ENCODE measurements at regions not wholly inside any gene's neighbourhood (a gene's known extent, or its start where the extent isn't known, plus 50 kb on each side); places are given as distances from the start of the nearest gene placed in this dataset.
"Not testable (repeated sequence)": the region's sequence is repeated elsewhere in the genome, so short reads cannot be mapped to it uniquely, and the experiment has no call there.

DNA sequence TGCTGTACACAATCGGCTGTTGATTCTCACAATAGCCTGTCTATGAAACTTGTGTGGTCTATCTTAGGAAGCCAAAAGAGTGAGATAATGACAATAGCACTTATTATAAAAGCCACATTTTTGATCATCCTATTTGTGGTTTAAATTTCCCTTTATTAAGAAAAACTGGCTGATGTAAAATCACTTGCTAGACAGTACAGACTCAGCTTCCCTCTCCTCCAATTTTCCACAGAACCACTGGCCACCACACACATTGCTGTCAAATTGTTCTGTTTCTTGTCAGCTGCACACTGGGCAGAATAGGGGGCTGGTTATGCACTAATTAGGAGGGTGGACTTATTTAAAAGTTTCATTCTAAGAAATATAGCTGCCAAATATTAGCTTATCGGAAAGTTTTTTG, 425.9 kb downstream of the EPHA3 start:
- ATAC-seq: no peak
- Mint-ChIP-seq H3K4me3 (no peak overlapping the region), H3K4me1 (no peaks in the 10 kb centered on the region), H3K9me3 (peaks cover 0 to 3% of the 10 kb centered on the region in 2 donors), H3K27ac (no peak overlapping the region), H3K27me3 (no peaks in the 10 kb centered on the region)
- DNase-seq: no peak

DNA sequence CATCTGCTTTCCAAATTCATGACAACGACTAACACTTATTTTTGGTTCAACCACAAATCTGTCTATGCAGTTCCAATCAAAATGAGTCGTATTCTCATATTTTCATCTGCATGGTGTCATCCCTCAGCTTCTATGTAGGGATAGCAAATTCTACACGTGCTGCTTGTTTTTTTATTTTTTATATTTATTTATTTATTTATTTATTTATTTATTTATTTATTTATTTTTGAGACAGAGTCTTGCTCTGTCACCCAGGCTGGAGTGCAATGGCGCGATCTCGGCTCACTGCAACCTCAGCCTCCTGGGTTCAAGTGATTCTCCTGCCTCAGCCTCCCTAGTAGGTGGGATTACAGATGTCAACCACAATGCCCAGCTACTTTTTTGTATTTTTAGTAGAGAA, 447.2 kb downstream of the EPHA3 start:
- not testable (repeated sequence) for DNase-seq, H3K27ac Mint-ChIP-seq, ATAC-seq, H3K4me3 Mint-ChIP-seq, H3K27me3 Mint-ChIP-seq, H3K4me1 Mint-ChIP-seq
- peaks cover 14% of the 10 kb centered on the region in 2 donors for H3K9me3 Mint-ChIP-seq

DNA sequence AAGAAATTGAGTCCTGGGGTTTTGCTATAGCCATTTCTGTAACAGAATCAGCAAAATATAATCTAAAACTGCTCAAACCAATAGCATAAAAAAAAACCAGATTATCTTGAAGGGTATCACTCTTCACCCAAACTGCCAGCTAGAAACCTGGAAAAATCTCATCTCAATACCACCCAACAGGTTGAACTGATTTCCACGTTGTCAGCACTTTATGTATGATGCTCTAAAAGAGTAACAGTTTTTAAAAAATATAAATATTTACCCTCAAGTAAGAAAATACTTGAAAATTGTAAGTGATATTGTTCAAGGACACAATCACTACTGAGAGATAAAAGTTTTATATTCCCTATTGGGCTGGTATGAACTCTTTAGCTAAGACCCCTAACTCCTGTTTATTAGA, 451.3 kb downstream of the EPHA3 start:
- H3K9me3 Mint-ChIP-seq: peaks cover 14 to 19% of the 10 kb centered on the region in 2 donors
- no peak for ATAC-seq
- no peak overlapping the region for H3K27ac Mint-ChIP-seq
- no peak for DNase-seq
- H3K27me3 Mint-ChIP-seq: no peaks in the 10 kb centered on the region
- no peak overlapping the region for H3K4me3 Mint-ChIP-seq
- H3K4me1 Mint-ChIP-seq: no peaks in the 10 kb centered on the region

DNA sequence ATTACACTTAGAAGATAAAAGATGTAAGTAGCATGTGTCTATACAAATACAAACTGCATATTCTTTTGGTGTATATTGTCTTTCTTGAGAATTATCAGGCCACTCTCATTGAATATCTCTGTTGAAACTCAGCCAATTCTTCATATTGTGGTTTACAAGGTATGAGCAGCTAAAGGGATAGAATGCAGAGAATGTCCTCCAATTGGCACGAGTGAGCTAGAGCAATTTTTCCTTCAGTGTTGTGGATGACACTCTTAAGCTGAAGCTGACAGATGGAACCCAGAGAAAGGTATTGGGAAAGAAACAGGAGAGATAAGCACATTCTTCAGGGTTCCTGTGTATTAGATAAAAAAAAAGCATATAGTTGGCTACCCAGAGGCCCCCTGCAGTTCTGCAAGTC, 453.1 kb downstream of the EPHA3 start:
- H3K27ac Mint-ChIP-seq: no peak overlapping the region
- DNase-seq: no peak
- H3K27me3 Mint-ChIP-seq: no peaks in the 10 kb centered on the region
- H3K9me3 Mint-ChIP-seq: peaks cover 19 to 20% of the 10 kb centered on the region in 2 donors
- no peaks in the 10 kb centered on the region for H3K4me1 Mint-ChIP-seq
- H3K4me3 Mint-ChIP-seq: no peak overlapping the region
- ATAC-seq: no peak

DNA sequence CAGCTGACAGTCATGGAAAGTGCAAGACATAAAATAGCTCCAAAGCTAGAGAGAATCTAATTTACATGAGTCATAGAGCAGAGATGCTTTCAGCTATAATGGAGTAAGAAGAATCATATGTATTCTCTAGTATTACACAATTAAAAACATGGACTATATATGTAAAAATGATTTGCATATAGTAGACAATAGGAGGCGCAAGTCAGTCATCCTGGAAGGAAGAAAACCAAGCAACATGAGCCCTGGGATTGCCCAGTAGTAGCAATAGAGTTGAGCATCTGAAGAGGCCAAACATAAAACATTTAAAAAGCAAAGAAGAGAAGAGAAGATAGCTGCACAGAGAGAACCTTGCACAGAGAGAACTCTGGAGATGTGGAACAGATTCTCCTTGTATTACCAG, 455.0 kb downstream of the EPHA3 start:
- no peak overlapping the region for H3K27ac Mint-ChIP-seq
- peaks cover 23 to 28% of the 10 kb centered on the region in 2 donors for H3K9me3 Mint-ChIP-seq
- ATAC-seq (no peak), DNase-seq (no peak)
- no peaks in the 10 kb centered on the region for H3K27me3 Mint-ChIP-seq
- H3K4me1 Mint-ChIP-seq: no peaks in the 10 kb centered on the region
- H3K4me3 Mint-ChIP-seq: no peak overlapping the region

DNA sequence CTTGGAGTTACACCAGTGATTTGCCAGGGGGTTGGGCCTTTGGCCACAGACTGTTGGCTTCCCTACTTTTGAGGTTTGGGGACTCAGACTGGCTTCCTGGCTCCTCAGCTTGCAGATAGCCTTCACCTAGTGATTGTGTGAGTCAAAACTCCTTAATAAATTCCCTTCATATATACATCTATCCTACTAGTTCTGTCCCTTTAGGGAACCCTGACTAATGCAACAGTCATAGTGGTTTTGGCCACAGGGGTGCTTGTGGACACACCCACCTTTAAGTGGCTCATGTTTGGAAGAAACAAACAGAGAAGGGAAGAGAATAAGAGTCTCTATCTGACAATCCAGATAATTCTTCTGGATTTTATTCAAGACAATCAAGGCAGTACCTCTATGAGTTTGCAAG, 457.7 kb downstream of the EPHA3 start:
- Mint-ChIP-seq H3K4me1 (no peaks in the 10 kb centered on the region), H3K27ac (no peak overlapping the region), H3K9me3 (peaks cover 16 to 28% of the 10 kb centered on the region in 2 donors), H3K4me3 (no peak overlapping the region), H3K27me3 (no peaks in the 10 kb centered on the region)
- no peak for ATAC-seq
- no peak for DNase-seq

DNA sequence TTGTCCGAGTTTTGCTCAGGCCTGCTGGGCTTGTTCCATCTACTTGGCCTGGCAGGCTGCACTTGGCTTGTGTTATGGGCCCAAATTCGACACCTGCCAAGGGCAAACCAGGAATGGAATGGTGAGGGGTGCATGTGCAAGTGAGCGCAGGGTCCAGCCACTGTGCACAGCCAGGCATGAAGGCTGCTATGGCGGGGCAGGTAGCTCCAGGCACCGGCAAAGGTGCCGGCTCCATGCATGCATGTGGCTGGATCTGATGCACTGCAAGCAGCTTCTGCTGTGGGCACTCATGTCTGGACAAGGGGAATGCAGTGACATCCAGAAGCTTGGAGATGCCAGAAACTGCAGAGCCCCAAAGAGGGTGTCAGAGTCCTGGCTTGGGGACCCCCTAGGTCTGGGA, 463.0 kb downstream of the EPHA3 start:
- DNase-seq: no peak
- H3K4me3 Mint-ChIP-seq: no peak overlapping the region
- peaks cover 10 to 12% of the 10 kb centered on the region in 2 donors for H3K9me3 Mint-ChIP-seq
- no peaks in the 10 kb centered on the region for H3K4me1 Mint-ChIP-seq
- H3K27ac Mint-ChIP-seq: no peak overlapping the region
- ATAC-seq: no peak
- no peaks in the 10 kb centered on the region for H3K27me3 Mint-ChIP-seq

DNA sequence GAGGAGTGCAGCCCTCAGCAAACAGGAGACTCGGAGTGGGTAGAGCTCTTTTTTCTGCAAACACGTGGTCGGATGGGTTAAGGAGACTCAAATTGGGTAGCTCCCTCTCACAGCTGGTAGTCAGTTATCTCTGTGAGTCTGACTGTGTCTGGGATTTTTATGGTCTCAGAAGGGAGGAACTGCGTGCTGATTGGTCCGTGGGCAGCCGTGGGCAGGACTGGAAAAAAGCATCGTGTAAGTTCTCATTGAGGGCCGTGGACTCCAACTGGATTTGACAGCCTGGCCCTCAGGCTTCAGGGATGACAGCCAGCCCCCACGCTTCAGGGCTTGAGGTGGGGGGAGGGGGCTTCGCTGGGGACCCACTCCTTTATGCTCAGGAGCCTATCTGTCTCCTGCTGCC, 463.9 kb downstream of the EPHA3 start:
- Mint-ChIP-seq H3K27ac (no peak overlapping the region), H3K9me3 (peaks cover 2 to 3% of the 10 kb centered on the region in 2 donors)
- no peak for ATAC-seq

DNA sequence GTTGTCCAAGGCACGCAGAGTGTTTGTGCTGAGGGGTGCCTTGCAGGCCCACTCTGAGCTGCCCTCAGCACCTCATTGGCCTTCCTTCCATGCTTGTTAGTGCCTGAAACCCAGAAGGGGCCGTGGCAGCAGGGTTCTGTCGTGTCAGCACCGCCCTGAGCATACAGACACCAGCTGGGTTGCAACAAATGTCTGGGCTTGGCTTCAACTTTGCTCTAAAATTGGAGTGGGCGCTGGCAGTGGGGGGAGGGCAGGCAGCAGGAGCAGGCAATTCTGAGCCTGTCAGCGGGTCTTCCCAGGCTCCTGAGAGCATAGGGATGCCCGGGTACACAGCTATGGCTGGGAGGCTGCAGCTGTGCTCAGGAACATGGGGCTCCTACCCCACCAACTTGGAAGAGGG, 464.3 kb downstream of the EPHA3 start:
- DNase-seq (no peak), ATAC-seq (no peak)

More for the DNA sequence above, 463.9 kb downstream of the EPHA3 start:
- Mint-ChIP-seq H3K4me3 (no peak overlapping the region), H3K27me3 (no peaks in the 10 kb centered on the region), H3K4me1 (no peaks in the 10 kb centered on the region)
- DNase-seq: no peak

DNA sequence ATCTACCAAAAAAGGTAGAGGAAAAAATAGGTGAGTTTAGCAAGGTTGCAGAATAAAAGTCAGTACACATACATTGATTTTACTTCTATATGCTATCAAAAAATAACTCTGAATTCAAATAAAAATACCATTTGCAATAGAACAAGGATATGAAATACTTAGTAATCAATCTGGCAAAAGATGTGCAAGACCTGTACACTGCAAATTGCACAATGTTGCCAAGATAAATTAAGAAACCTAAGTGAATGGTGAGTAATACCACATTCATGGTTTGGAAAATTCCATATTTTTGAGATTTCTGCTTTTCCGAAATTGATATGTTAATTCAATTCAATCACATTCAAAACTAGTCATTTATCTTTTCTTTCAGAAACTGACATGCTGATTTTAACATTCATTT, 464.8 kb downstream of the EPHA3 start:
- H3K4me3 Mint-ChIP-seq: no peak overlapping the region
- peaks cover 0 to 1% of the 10 kb centered on the region in 2 donors for H3K9me3 Mint-ChIP-seq
- H3K4me1 Mint-ChIP-seq: no peaks in the 10 kb centered on the region
- H3K27me3 Mint-ChIP-seq: no peaks in the 10 kb centered on the region
- DNase-seq (no peak), ATAC-seq (no peak)
- H3K27ac Mint-ChIP-seq: no peak overlapping the region

More for the DNA sequence above, 464.3 kb downstream of the EPHA3 start:
- Mint-ChIP-seq H3K4me1 (no peaks in the 10 kb centered on the region), H3K27me3 (no peaks in the 10 kb centered on the region), H3K9me3 (no peaks in the 10 kb centered on the region), H3K27ac (no peak overlapping the region), H3K4me3 (no peak overlapping the region)

DNA sequence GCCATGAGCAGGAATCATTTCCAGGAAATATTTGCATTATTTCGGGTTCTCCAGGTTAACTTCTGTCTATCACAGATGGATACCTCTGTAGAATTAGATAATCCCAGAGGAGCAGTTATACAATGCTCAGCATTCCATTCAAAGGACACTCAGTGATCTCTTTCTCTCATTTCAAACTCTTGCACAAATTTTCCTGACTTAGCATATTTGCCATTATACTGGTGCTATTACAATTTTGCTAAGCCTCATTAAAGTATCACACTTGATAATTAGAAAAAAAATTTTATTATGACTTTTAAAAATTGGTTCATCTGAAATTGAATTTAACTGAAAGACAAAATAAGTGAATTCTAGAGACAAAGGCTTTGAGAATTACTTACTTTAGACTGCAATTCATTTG, 469.0 kb downstream of the EPHA3 start:
- no peak overlapping the region for H3K4me3 Mint-ChIP-seq
- ATAC-seq (no peak), DNase-seq (no peak)
- peaks cover 0 to 5% of the 10 kb centered on the region in 2 donors for H3K9me3 Mint-ChIP-seq
- no peaks in the 10 kb centered on the region for H3K4me1 Mint-ChIP-seq
- no peaks in the 10 kb centered on the region for H3K27me3 Mint-ChIP-seq
- H3K27ac Mint-ChIP-seq: no peak overlapping the region

DNA sequence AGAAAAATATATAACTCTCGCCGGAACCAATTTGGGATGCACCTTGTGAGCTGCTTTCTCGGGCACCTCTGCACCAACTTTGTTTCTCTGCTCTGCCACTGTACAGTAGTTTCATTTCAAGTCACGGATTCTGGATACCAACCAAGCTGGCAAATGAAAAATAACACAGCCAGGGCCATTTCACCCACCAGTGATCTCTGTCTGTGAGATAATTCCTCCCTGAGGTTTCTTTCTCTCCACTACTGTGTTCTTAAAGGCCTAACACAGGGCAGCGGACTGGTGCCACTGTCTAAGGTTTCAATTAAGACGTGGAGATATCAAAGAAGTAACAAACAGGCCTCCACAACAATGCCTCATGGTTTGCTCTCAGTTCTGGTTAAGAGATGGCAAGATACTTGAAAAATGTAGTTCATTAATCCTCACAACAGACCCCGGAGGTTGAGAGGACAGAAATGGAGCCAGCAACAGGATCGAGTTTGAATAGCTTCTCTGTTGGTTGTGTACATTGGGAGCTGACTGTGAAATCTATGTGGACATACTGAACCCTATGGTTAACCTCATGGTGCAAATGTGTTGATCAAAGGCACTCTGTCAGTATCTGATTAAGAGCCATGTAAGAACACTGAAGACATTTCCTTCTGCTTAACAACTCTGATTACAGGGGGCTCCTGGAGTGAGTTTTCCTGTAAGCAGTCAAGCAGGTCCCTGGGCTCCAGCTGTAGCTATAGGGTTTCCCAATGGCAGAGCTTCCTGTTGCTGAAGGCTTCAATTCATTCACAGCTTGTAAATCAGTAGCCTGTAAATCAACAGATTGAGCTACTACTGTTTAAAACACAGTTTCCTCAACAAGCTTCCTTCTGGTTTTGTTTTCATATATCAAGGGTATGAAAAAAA, 470.5 kb downstream of the EPHA3 start:
- Mint-ChIP-seq H3K4me1 (no peaks in the 10 kb centered on the region), H3K4me3 (no peak overlapping the region), H3K27ac (no peak overlapping the region), H3K9me3 (peaks cover 0 to 5% of the 10 kb centered on the region in 2 donors), H3K27me3 (no peaks in the 10 kb centered on the region)
- DNase-seq: no peak
- no peak for ATAC-seq

DNA sequence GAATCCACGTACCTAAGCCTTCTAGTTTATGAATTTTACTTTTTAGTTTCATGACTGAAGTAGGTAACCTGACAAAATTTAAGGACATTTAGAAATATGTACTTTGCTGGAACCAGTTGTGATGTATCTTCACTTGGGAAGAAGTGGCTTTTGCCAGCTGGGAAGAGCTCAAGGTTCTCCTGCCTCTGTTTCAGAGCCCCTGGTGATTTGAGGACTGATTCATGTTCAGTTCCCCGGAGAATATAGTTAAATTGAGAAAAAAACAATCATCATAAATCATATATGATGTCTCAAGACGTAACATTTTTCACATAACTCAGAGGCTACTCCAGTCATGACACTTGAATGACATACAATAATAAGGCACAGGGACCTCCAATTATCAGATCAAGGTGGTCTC, 473.4 kb downstream of the EPHA3 start:
- DNase-seq: no peak
- H3K4me3 Mint-ChIP-seq: no peak overlapping the region
- H3K27me3 Mint-ChIP-seq: no peaks in the 10 kb centered on the region
- H3K27ac Mint-ChIP-seq: no peak overlapping the region
- no peaks in the 10 kb centered on the region for H3K4me1 Mint-ChIP-seq
- peaks cover 0 to 5% of the 10 kb centered on the region in 2 donors for H3K9me3 Mint-ChIP-seq
- ATAC-seq: no peak

DNA sequence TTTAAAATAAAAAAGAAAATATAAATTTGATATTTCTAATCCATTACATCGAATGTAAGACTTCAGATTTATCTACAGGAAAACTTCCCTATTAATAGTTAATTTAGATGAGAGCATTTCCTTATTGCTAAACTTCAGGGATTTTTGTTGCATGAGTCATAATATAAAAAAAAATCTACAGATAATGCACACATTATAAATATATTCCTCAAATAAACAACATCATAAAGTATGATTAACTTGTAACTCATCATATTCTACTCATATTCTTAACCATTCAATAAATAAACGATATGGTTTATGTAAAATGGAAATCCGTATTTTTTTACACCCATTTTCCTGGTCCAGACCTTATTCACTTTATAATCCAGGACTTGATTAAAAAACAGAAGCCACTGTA, 477.0 kb downstream of the EPHA3 start:
- H3K4me1 Mint-ChIP-seq: no peaks in the 10 kb centered on the region
- no peak for DNase-seq
- H3K4me3 Mint-ChIP-seq: no peak overlapping the region
- H3K27me3 Mint-ChIP-seq: no peaks in the 10 kb centered on the region
- peaks cover 7 to 9% of the 10 kb centered on the region in 2 donors for H3K9me3 Mint-ChIP-seq
- H3K27ac Mint-ChIP-seq: no peak overlapping the region
- no peak for ATAC-seq

DNA sequence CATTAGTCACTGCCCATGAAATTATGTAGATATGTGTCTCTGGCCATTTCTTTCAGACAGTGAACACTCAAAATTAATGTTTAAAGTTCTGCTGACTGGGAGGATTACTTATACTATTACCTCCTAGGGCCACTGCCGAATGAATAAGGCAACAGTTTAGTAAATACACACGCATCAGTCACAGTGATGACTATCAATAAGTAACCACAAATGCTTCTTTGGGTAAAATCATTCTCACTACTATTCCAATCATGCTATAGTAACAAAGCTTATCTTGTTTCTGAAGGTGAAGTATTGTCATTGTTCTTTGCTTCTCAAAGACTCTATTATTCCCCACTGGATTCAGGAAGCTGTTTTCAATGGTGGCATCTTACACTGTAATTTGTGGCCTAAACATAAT, 478.8 kb downstream of the EPHA3 start:
- ATAC-seq (no peak), DNase-seq (no peak)
- Mint-ChIP-seq H3K27me3 (no peaks in the 10 kb centered on the region), H3K9me3 (peaks cover 9 to 11% of the 10 kb centered on the region in 2 donors), H3K4me1 (no peaks in the 10 kb centered on the region), H3K4me3 (no peak overlapping the region), H3K27ac (no peak overlapping the region)

DNA sequence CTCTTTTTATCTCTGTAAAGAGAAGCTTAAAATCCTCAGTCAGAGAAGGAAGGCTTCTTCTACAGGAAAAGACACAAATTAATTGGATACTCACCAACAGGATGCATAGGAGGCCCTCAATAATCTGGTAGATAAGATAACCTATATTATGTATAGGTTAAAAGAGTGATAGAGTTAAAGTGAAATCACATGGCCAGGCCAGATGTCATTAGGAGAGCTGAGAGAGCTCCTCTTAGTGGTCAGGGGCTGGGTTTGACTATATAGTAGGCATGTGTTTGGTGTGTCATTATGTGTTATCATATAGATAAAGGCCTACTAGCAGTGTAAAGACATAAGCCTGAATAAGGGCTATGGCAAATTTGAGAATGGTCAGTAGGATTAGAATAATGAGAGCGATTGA, 479.3 kb downstream of the EPHA3 start:
- Mint-ChIP-seq H3K4me3 (no peak overlapping the region), H3K27ac (no peak overlapping the region), H3K9me3 (peaks cover 9 to 11% of the 10 kb centered on the region in 2 donors), H3K4me1 (no peaks in the 10 kb centered on the region), H3K27me3 (no peaks in the 10 kb centered on the region)
- ATAC-seq (no peak), DNase-seq (no peak)

DNA sequence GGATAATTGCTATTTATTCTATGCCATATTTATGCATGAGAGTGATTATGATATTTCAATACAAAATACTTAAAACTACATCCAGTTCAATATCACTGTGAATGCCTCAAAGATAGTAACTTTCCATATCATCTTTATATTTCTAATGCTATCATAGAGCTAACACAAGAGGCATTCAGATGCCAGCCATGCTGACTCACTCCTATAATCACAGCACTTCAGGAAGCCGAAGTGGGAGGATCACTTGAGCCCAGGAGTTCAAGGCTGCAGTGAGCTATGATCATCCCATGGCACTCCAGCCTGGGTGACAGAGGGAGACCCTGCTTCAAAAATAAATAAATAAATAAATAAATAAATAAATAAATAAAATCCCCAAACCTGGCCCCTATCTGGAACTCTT, 498.7 kb downstream of the EPHA3 start:
- peaks cover 11 to 26% of the 10 kb centered on the region in 2 donors for H3K9me3 Mint-ChIP-seq
- ATAC-seq: no peak

More for the DNA sequence above, 498.7 kb downstream of the EPHA3 start:
- no peak for DNase-seq
- Mint-ChIP-seq H3K4me3 (no peak overlapping the region), H3K27me3 (no peaks in the 10 kb centered on the region), H3K4me1 (no peaks in the 10 kb centered on the region), H3K27ac (no peak overlapping the region)
